OCI-LY1 (cell line): ENCODE measurements at regions not wholly inside any gene's neighbourhood (a gene's known extent, or its start where the extent isn't known, plus 50 kb on each side); places are given as distances from the start of the nearest gene placed in this dataset.

Experiments used
- H2AFZ ChIP-seq: fragments of 200-600 bp; sonication (generic), shearing (Covaris generic); 2 replicates; pipeline ENCODE4 v1.6.0; 2014; ENCODE audit warnings: antibody characterized with exemption, mild to moderate bottlenecking, low read length
- H3F3A ChIP-seq: fragments of 200-600 bp; sonication (generic), shearing (Covaris generic); 2 replicates; pipeline ENCODE4 v1.6.0; 2014; ENCODE audit warnings: mild to moderate bottlenecking, antibody characterized with exemption, low read length, moderate library complexity; ENCODE audit not compliant: insufficient read depth
- H3K27ac ChIP-seq: fragments of 200-600 bp; sonication (generic); 2 replicates; pipeline ENCODE4 v1.5.1; 2014; ENCODE audit warnings: low read length, mixed run types, mild to moderate bottlenecking, low read depth; ENCODE audit not compliant: poor library complexity, severe bottlenecking
- H3K27me3 ChIP-seq: fragments of 200-600 bp; sonication (generic); 2 replicates; pipeline ENCODE4 v1.6.0; 2014; ENCODE audit warnings: antibody characterized with exemption, mild to moderate bottlenecking, low read length, moderate library complexity; ENCODE audit not compliant: insufficient read depth
- H3K36me3 ChIP-seq: fragments of 200-600 bp; sonication (generic); 2 replicates; pipeline ENCODE4 v1.6.1; 2014; ENCODE audit warnings: mild to moderate bottlenecking, antibody characterized with exemption, low read length, moderate library complexity, mixed read lengths; ENCODE audit not compliant: insufficient read depth
- H3K4me1 ChIP-seq: fragments of 200-600 bp; sonication (generic); 2 replicates; pipeline ENCODE4 v1.5.1; 2014; ENCODE audit warnings: mild to moderate bottlenecking, low read length, moderate library complexity; ENCODE audit not compliant: insufficient read depth, severe bottlenecking
- H3K4me2 ChIP-seq: fragments of 200-600 bp; sonication (generic), shearing (Covaris generic); 2 replicates; pipeline ENCODE4 v1.6.1; 2014; ENCODE audit warnings: low read length
- H3K4me3 ChIP-seq: fragments of 200-600 bp; sonication (generic); 2 replicates; pipeline ENCODE4 v1.5.1; 2014; ENCODE audit warnings: low read length, low read depth, mild to moderate bottlenecking, mixed read lengths; ENCODE audit not compliant: poor library complexity, severe bottlenecking
- H3K79me2 ChIP-seq: fragments of 200-600 bp; shearing (Covaris generic); 2 replicates; pipeline ENCODE4 v1.6.1; 2016; ENCODE audit warnings: mixed run types, low read length, mixed read lengths; ENCODE audit not compliant: insufficient read depth
- H3K9ac ChIP-seq: fragments of 200-600 bp; sonication (generic), shearing (Covaris generic); 2 replicates; pipeline ENCODE4 v1.6.1; 2014; ENCODE audit warnings: mild to moderate bottlenecking, low read length, mixed read lengths
- H3K9me2 ChIP-seq: fragments of 200-600 bp; sonication (generic), shearing (Covaris generic); 2 replicates; pipeline ENCODE4 v1.6.1; 2014; ENCODE audit warnings: low read depth, mild to moderate bottlenecking, low read length, mixed read lengths
- H3K9me3 ChIP-seq: fragments of 200-600 bp; shearing (Covaris generic); 2 replicates; pipeline ENCODE4 v1.6.1; 2014; ENCODE audit warnings: low read length, mixed read lengths
- H4K20me1 ChIP-seq: fragments of 200-600 bp; sonication (generic), shearing (Covaris generic); 2 replicates; pipeline ENCODE4 v1.6.0; 2016; ENCODE audit warnings: mild to moderate bottlenecking, low read length; ENCODE audit not compliant: insufficient read depth
- EZH2 ChIP-seq: fragments of 200-600 bp; sonication (generic), shearing (Covaris generic); IDR thresholded peaks from 2 replicates; pipeline ENCODE4 v1.8.0; 2017; ENCODE audit warnings: borderline replicate concordance, mixed run types, mild to moderate bottlenecking, antibody characterized with exemption, low read length, moderate library complexity, mixed read lengths
- TF ChIP-seq, protein P1 (sequence below): fragments of 200-600 bp; sonication (generic), shearing (Covaris generic); IDR thresholded peaks from 2 replicates; pipeline ENCODE4 v1.5.1; 2017; ENCODE audit warnings: mild to moderate bottlenecking, antibody characterized with exemption, low read length, moderate library complexity, mixed read lengths

- no peak for TF ChIP-seq EZH2
- TF ChIP-seq, protein P1, sequence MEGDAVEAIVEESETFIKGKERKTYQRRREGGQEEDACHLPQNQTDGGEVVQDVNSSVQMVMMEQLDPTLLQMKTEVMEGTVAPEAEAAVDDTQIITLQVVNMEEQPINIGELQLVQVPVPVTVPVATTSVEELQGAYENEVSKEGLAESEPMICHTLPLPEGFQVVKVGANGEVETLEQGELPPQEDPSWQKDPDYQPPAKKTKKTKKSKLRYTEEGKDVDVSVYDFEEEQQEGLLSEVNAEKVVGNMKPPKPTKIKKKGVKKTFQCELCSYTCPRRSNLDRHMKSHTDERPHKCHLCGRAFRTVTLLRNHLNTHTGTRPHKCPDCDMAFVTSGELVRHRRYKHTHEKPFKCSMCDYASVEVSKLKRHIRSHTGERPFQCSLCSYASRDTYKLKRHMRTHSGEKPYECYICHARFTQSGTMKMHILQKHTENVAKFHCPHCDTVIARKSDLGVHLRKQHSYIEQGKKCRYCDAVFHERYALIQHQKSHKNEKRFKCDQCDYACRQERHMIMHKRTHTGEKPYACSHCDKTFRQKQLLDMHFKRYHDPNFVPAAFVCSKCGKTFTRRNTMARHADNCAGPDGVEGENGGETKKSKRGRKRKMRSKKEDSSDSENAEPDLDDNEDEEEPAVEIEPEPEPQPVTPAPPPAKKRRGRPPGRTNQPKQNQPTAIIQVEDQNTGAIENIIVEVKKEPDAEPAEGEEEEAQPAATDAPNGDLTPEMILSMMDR, result no peak
- Histone ChIP-seq H3F3A (no peaks in the 10 kb centered on the region), H3K27ac (no peak overlapping the region), H3K36me3 (no peaks in the 10 kb centered on the region), H3K4me3 (no peak overlapping the region), H3K9ac (no peak overlapping the region), H4K20me1 (no peaks in the 10 kb centered on the region), H3K4me1 (no peaks in the 10 kb centered on the region), H2AFZ (no peak overlapping the region), H3K27me3 (no peaks in the 10 kb centered on the region), H3K9me2 (no peaks in the 10 kb centered on the region), H3K4me2 (no peak overlapping the region), H3K79me2 (no peaks in the 10 kb centered on the region), H3K9me3 (no peaks in the 10 kb centered on the region)
Observed at GRCh38 chrX:122835886-122836285, 348.2 kb upstream of the GRIA3 start.

GRCh38 chrX:122850326-122850725 lies 333.8 kb upstream of the GRIA3 start:
- no peaks in the 10 kb centered on the region for H3K9me2 ChIP-seq
- H4K20me1 ChIP-seq, result no peaks in the 10 kb centered on the region
- no peak overlapping the region for H3K4me3 ChIP-seq
- H3K36me3 ChIP-seq, result no peaks in the 10 kb centered on the region
- H3K4me1 ChIP-seq, result no peaks in the 10 kb centered on the region
- no peak overlapping the region for H2AFZ ChIP-seq
- no peaks in the 10 kb centered on the region for H3K9me3 ChIP-seq
- no peak overlapping the region for H3K27ac ChIP-seq
- H3K27me3 ChIP-seq, result no peaks in the 10 kb centered on the region
- H3F3A ChIP-seq, result no peaks in the 10 kb centered on the region
- no peak overlapping the region for H3K4me2 ChIP-seq
- TF ChIP-seq EZH2, result no peak
- TF ChIP-seq, protein P1, result no peak
- no peaks in the 10 kb centered on the region for H3K79me2 ChIP-seq
- H3K9ac ChIP-seq, result no peak overlapping the region

GRCh38 chrX:122856205-122856604 lies 327.9 kb upstream of the GRIA3 start:
- Histone ChIP-seq H3K9ac (no peak overlapping the region), H3F3A (no peaks in the 10 kb centered on the region), H3K36me3 (no peaks in the 10 kb centered on the region), H3K27me3 (no peaks in the 10 kb centered on the region), H3K27ac (no peak overlapping the region), H2AFZ (no peak overlapping the region), H4K20me1 (no peaks in the 10 kb centered on the region), H3K4me1 (no peaks in the 10 kb centered on the region), H3K4me3 (no peak overlapping the region), H3K4me2 (no peak overlapping the region), H3K79me2 (no peaks in the 10 kb centered on the region), H3K9me3 (no peaks in the 10 kb centered on the region), H3K9me2 (no peaks in the 10 kb centered on the region)
- TF ChIP-seq EZH2, result no peak
- TF ChIP-seq, protein P1, result no peak
